Esophagus muscularis mucosa (tissue), 3 donors: ENCODE measurements at regions not wholly inside any gene's neighbourhood (a gene's known extent, or its start where the extent isn't known, plus 50 kb on each side); places are given as distances from the start of the nearest gene placed in this dataset.

Experiments
- POLR2A ChIP-seq: fragments of 450-650 bp; IDR thresholded peaks from one replicate; pipeline ENCODE4 v1.6.1; 2017; ENCODE audit warnings: antibody characterized with exemption, moderate library complexity, mild to moderate bottlenecking, low read depth
- POLR2AphosphoS5 ChIP-seq, 2 donors: sonication (generic); formaldehyde crosslinking; IDR thresholded peaks; one replicate each; pipeline ENCODE4 v1.6.1; 2017; ENCODE audit warnings: antibody characterized with exemption in 2 of 2
- TF ChIP-seq, protein P1 (sequence below), 3 experiments: fragments of 200-600 bp in 2 of 3; fragments of 450-650 bp in 1 of 3; sonication (generic) in 2 of 3; IDR thresholded peaks; one replicate each; pipeline ENCODE4 v1.5.1; 2017 to 2019; ENCODE audit warnings: antibody characterized with exemption in 3 of 3, mild to moderate bottlenecking in 2 of 3, moderate library complexity in 1 of 3

DNA sequence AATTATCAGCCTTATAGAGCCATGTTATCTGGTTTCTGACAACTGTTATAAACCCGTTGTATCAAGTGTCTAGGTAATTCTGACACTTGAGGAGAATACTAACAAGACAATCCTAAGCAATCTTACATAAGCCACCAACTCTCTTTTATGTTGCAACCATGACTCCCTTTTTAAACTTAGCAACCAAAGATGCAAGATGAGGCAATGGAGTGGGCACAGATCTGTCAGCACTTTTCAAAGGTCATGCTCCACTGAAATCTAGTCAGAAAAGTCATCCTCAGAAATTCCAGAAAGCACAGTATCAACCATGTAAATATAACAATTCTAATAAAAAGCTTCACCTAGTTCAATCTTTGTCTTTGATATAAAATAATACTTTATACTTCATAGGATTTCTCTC is 77.0 kb upstream of the SEMA3A start:
- TF ChIP-seq POLR2A: no peak
- TF ChIP-seq, protein P1, sequence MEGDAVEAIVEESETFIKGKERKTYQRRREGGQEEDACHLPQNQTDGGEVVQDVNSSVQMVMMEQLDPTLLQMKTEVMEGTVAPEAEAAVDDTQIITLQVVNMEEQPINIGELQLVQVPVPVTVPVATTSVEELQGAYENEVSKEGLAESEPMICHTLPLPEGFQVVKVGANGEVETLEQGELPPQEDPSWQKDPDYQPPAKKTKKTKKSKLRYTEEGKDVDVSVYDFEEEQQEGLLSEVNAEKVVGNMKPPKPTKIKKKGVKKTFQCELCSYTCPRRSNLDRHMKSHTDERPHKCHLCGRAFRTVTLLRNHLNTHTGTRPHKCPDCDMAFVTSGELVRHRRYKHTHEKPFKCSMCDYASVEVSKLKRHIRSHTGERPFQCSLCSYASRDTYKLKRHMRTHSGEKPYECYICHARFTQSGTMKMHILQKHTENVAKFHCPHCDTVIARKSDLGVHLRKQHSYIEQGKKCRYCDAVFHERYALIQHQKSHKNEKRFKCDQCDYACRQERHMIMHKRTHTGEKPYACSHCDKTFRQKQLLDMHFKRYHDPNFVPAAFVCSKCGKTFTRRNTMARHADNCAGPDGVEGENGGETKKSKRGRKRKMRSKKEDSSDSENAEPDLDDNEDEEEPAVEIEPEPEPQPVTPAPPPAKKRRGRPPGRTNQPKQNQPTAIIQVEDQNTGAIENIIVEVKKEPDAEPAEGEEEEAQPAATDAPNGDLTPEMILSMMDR (IDR thresholded peaks at IDR 0.05): no peak
- no peak for TF ChIP-seq POLR2AphosphoS5 (IDR thresholded peaks at IDR 0.05)
